ENCODE measurements at regions not wholly inside any gene's neighbourhood (a gene's known extent, or its start where the extent isn't known, plus 50 kb on each side); places are given as distances from the start of the nearest gene placed in this dataset.

- no peak for DNase-seq (ENCODE audit: extremely low spot score in 2 of 2)
- Histone ChIP-seq H3K27ac (no peak overlapping the region), H3K27me3 (no peaks in the 10 kb centered on the region), H3K4me1 (no peaks in the 10 kb centered on the region), H3K9me3 (no peaks in the 10 kb centered on the region), H3K4me3 (no peak overlapping the region), H3K36me3 (no peaks in the 10 kb centered on the region)
- no peak for TF ChIP-seq POLR2AphosphoS5 (IDR thresholded peaks at IDR 0.05; ENCODE audit: insufficient read depth in 1 of 2, low read depth in 1 of 2)
- TF ChIP-seq, protein P1, sequence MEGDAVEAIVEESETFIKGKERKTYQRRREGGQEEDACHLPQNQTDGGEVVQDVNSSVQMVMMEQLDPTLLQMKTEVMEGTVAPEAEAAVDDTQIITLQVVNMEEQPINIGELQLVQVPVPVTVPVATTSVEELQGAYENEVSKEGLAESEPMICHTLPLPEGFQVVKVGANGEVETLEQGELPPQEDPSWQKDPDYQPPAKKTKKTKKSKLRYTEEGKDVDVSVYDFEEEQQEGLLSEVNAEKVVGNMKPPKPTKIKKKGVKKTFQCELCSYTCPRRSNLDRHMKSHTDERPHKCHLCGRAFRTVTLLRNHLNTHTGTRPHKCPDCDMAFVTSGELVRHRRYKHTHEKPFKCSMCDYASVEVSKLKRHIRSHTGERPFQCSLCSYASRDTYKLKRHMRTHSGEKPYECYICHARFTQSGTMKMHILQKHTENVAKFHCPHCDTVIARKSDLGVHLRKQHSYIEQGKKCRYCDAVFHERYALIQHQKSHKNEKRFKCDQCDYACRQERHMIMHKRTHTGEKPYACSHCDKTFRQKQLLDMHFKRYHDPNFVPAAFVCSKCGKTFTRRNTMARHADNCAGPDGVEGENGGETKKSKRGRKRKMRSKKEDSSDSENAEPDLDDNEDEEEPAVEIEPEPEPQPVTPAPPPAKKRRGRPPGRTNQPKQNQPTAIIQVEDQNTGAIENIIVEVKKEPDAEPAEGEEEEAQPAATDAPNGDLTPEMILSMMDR (IDR thresholded peaks at IDR 0.05), result no peak
- no peak for TF ChIP-seq POLR2A (IDR thresholded peaks at IDR 0.05)
- intact Hi-C loops (cut with DNase I), result no loop called here
These were observed 669.8 kb downstream of the IQCM start for GRCh38 chr4:149145803-149146202.

GRCh38 chr4:149144060-149144459 lies 671.6 kb downstream of the IQCM start:
- no peaks in the 10 kb centered on the region for H3K4me1 ChIP-seq
- TF ChIP-seq POLR2A (IDR thresholded peaks at IDR 0.05) (no peak), POLR2AphosphoS5 (IDR thresholded peaks at IDR 0.05; ENCODE audit: insufficient read depth in 1 of 2, low read depth in 1 of 2) (no peak)
- TF ChIP-seq, protein P1 (IDR thresholded peaks at IDR 0.05), result no peak
- no peaks in the 10 kb centered on the region for H3K9me3 ChIP-seq
- H3K36me3 ChIP-seq, result no peaks in the 10 kb centered on the region
- intact Hi-C loops (cut with DNase I), result no loop called here
- no peak overlapping the region for H3K27ac ChIP-seq
- no peaks in the 10 kb centered on the region for H3K27me3 ChIP-seq
- DNase-seq (ENCODE audit: extremely low spot score in 2 of 2), result no peak
- no peak overlapping the region for H3K4me3 ChIP-seq

DNA sequence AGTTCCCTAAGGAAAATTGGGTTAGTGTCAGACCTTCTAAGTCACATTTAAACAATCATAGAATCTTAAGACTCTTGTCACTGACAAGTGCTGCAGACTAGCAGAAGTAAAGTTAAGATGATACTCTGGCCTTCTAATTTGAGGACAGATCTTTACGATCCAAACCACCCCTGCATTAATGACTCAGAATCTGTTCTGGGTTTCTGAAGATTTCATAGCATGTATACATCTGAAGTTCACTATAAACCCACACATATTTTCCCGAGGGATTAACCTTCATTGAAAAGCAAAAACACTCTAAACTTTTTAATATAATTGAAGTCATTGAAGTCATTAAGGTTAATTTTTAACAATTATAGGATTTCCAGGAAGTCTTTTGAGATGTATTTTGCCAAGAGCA lies 674.3 kb downstream of the IQCM start:
- H3K27me3 ChIP-seq, result no peaks in the 10 kb centered on the region
- no peaks in the 10 kb centered on the region for H3K4me1 ChIP-seq
- no peak overlapping the region for H3K27ac ChIP-seq
- no peak overlapping the region for H3K4me3 ChIP-seq
- no peaks in the 10 kb centered on the region for H3K36me3 ChIP-seq
- no peak for DNase-seq (ENCODE audit: extremely low spot score in 2 of 2)
- TF ChIP-seq POLR2AphosphoS5 (IDR thresholded peaks at IDR 0.05; ENCODE audit: insufficient read depth in 1 of 2, low read depth in 1 of 2), result no peak
- TF ChIP-seq POLR2A (IDR thresholded peaks at IDR 0.05), result no peak
- TF ChIP-seq, protein P1 (IDR thresholded peaks at IDR 0.05), result no peak
- intact Hi-C loops (cut with DNase I), result no loop called here
- no peaks in the 10 kb centered on the region for H3K9me3 ChIP-seq

GRCh38 chr4:149140841-149141240 lies 674.8 kb downstream of the IQCM start:
- DNase-seq (ENCODE audit: extremely low spot score in 2 of 2), result no peak
- Histone ChIP-seq H3K9me3 (no peaks in the 10 kb centered on the region), H3K4me1 (no peaks in the 10 kb centered on the region), H3K36me3 (no peaks in the 10 kb centered on the region), H3K27me3 (no peaks in the 10 kb centered on the region), H3K4me3 (no peak overlapping the region), H3K27ac (no peak overlapping the region)
- TF ChIP-seq, protein P1 (IDR thresholded peaks at IDR 0.05), result no peak
- TF ChIP-seq POLR2AphosphoS5 (IDR thresholded peaks at IDR 0.05; ENCODE audit: insufficient read depth in 1 of 2, low read depth in 1 of 2) (no peak), POLR2A (IDR thresholded peaks at IDR 0.05) (no peak)
- intact Hi-C loops (cut with DNase I), result no loop called here

- no peaks in the 10 kb centered on the region for H3K4me1 ChIP-seq
These were observed 678.6 kb downstream of the IQCM start for GRCh38 chr4:149136951-149137620.

More at GRCh38 chr4:149136951-149137620, 678.6 kb downstream of the IQCM start:
- intact Hi-C loops (cut with DNase I), result no loop called here
- TF ChIP-seq, protein P1 (IDR thresholded peaks at IDR 0.05), result no peak
- TF ChIP-seq POLR2AphosphoS5 (IDR thresholded peaks at IDR 0.05; ENCODE audit: insufficient read depth in 1 of 2, low read depth in 1 of 2), result no peak
- no peak for TF ChIP-seq POLR2A (IDR thresholded peaks at IDR 0.05)
- Histone ChIP-seq H3K9me3 (no peaks in the 10 kb centered on the region), H3K36me3 (no peaks in the 10 kb centered on the region), H3K4me3 (no peak overlapping the region), H3K27ac (no peak overlapping the region), H3K27me3 (no peaks in the 10 kb centered on the region)
- DNase-seq (ENCODE audit: extremely low spot score in 2 of 2), result no peak

Measured in vagina (tissue), 2 donors.